ENCODE measurements at regions not wholly inside any gene's neighbourhood (a gene's known extent, or its start where the extent isn't known, plus 50 kb on each side); places are given as distances from the start of the nearest gene placed in this dataset.
"Not testable (repeated sequence)": the region's sequence is repeated elsewhere in the genome, so short reads cannot be mapped to it uniquely, and the experiment has no call there.

- H3K4me1 Mint-ChIP-seq; H3K27me3 Mint-ChIP-seq; H3K27ac Mint-ChIP-seq; ATAC-seq; H3K4me3 Mint-ChIP-seq; H3K36me3 Mint-ChIP-seq (ENCODE audit: low read depth); H3K9me3 Mint-ChIP-seq; DNase-seq: not testable (repeated sequence)
Measured at GRCh38 chr4:4644277-4644676, 102.4 kb upstream of the STX18 start.

DNA sequence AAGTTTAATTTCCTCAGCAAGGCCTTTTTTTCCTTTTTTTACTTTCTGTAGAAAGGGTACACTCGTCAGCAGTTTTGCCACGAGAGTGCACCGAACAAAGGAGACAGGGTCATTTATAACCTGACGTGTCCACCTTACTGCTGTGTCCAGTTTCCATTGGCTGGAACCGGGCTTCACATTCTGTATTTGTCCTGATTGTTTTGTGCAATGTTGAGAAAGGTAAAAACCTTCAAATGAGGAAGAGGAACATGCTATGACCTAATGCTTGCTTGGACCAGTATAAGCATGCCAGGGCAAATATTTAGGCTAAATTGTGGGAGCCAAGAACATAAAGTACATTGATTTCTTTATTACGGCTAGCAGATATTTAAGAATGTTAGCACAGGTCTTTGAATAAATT is 101.9 kb upstream of the STX18 start:
- H3K27me3 Mint-ChIP-seq; H3K27ac Mint-ChIP-seq; H3K4me1 Mint-ChIP-seq; H3K36me3 Mint-ChIP-seq (ENCODE audit: low read depth); ATAC-seq; DNase-seq; H3K4me3 Mint-ChIP-seq: not testable (repeated sequence)
- peaks cover 11% of the 10 kb centered on the region for H3K9me3 Mint-ChIP-seq

DNA sequence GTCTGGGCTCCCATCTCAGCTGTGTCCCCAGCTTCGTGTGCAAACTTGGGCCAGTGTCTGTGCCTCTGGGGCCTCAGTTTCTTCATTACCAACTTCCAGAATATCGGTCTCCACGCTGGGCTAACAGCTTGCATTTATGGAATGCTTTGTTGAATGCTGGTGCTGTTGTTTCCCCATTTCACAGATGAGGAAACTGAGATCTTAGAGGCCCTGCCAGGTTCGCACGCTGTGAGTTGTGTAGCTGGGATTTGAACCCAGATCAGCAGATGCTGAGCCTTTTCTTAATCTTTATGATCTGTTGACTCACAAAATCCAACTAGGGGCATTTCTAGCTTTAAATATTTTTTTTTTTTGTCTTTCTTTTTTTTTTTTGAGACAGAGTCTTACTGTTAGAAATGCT is 101.5 kb upstream of the STX18 start:
- Mint-ChIP-seq H3K36me3 (ENCODE audit: low read depth) (peaks cover 2% of the 10 kb centered on the region), H3K9me3 (peaks cover 11% of the 10 kb centered on the region), H3K27ac (no peak overlapping the region), H3K4me1 (peaks cover 7% of the 10 kb centered on the region), H3K4me3 (no peak overlapping the region), H3K27me3 (no peaks in the 10 kb centered on the region)
- ATAC-seq: no peak
- no peak for DNase-seq

DNA sequence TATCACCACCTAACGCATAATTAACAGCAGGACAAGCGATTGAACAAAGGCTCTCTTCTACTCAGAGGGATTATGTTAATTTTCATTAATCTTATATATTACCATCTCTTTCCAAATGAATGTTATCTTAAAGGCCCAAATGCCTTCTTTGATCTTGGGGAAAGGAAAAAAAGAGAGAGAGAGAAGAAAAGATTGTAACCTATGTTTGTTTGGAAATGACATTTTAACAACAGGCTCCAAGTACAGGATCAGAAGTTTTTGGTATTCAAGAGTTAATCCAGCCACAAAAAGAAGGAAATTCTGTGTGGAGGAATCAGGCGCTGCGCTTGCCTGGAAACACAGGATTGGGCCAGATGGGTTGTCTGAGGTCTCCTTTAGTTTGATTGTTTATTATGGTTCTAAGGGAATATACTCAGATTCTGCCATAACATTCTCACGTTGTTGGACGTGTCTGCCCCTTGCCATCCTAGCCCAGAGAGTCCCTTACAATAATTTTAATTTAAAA is 100.7 kb upstream of the STX18 start:
- H3K4me1 Mint-ChIP-seq: peaks cover 11% of the 10 kb centered on the region
- DNase-seq: no peak
- H3K4me3 Mint-ChIP-seq: no peak overlapping the region
- H3K36me3 Mint-ChIP-seq (ENCODE audit: low read depth): peaks cover 7% of the 10 kb centered on the region
- no peak overlapping the region for H3K27ac Mint-ChIP-seq
- no peaks in the 10 kb centered on the region for H3K27me3 Mint-ChIP-seq
- no peak for ATAC-seq
- peaks cover 11% of the 10 kb centered on the region for H3K9me3 Mint-ChIP-seq

- H3K27me3 Mint-ChIP-seq: no peaks in the 10 kb centered on the region
Measured at GRCh38 chr4:4641661-4642495, 100.0 kb upstream of the STX18 start.

GRCh38 chr4:4641254-4641653 is 99.4 kb upstream of the STX18 start:
- Mint-ChIP-seq H3K27ac (no peak overlapping the region), H3K9me3 (peaks cover 11% of the 10 kb centered on the region), H3K4me1 (peaks cover 12% of the 10 kb centered on the region), H3K4me3 (no peak overlapping the region), H3K36me3 (ENCODE audit: low read depth) (peaks cover 9% of the 10 kb centered on the region), H3K27me3 (no peaks in the 10 kb centered on the region)
- DNase-seq (no peak), ATAC-seq (no peak)

More at GRCh38 chr4:4641661-4642495, 100.0 kb upstream of the STX18 start:
- peaks cover 9% of the 10 kb centered on the region for H3K36me3 Mint-ChIP-seq (ENCODE audit: low read depth)
- peaks cover 12% of the 10 kb centered on the region for H3K4me1 Mint-ChIP-seq
- H3K9me3 Mint-ChIP-seq: peaks cover 11% of the 10 kb centered on the region
- ATAC-seq (no peak), DNase-seq (no peak)
- H3K4me3 Mint-ChIP-seq: no peak overlapping the region
- H3K27ac Mint-ChIP-seq: no peak overlapping the region

- Mint-ChIP-seq H3K4me1 (peaks cover 12% of the 10 kb centered on the region), H3K4me3 (no peak overlapping the region), H3K27ac (no peak overlapping the region), H3K9me3 (peaks cover 11% of the 10 kb centered on the region), H3K27me3 (no peaks in the 10 kb centered on the region), H3K36me3 (ENCODE audit: low read depth) (peaks cover 9% of the 10 kb centered on the region)
- ATAC-seq (no peak), DNase-seq (no peak)
Measured at GRCh38 chr4:4640692-4641091, 98.8 kb upstream of the STX18 start.

DNA sequence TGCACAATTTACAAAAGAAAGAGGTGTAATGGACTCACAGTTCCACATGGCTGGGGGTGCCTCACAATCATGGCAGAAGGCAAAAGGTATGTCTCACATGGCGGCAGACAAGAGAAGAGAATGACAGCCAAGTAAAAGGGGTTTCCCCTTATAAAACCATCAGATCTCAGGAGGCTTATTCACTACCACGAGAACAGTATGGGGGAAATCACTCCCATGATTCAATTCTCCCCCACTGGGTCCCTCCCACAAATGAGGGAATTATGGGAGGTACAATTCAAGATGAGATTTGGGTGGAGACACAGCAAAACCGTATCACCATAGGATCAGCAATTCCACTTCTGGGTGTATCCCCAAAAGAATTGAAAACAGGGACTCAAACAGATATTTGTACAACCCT is 97.5 kb upstream of the STX18 start:
- no peaks in the 10 kb centered on the region for H3K27me3 Mint-ChIP-seq
- H3K4me3 Mint-ChIP-seq: no peak overlapping the region
- ATAC-seq: no peak
- H3K9me3 Mint-ChIP-seq: peaks cover 11% of the 10 kb centered on the region
- DNase-seq: no peak
- peaks cover 9% of the 10 kb centered on the region for H3K36me3 Mint-ChIP-seq (ENCODE audit: low read depth)
- no peak overlapping the region for H3K27ac Mint-ChIP-seq
- H3K4me1 Mint-ChIP-seq: peaks cover 12% of the 10 kb centered on the region

GRCh38 chr4:4637710-4638109 is 95.9 kb upstream of the STX18 start:
- H3K36me3 Mint-ChIP-seq (ENCODE audit: low read depth): peaks cover 9% of the 10 kb centered on the region
- H3K9me3 Mint-ChIP-seq: peaks cover 11% of the 10 kb centered on the region
- H3K27ac Mint-ChIP-seq: no peak overlapping the region
- peak; percentile 61 for ATAC-seq
- H3K4me1 Mint-ChIP-seq: peaks cover 12% of the 10 kb centered on the region
- H3K4me3 Mint-ChIP-seq: no peak overlapping the region
- no peak for DNase-seq
- H3K27me3 Mint-ChIP-seq: no peaks in the 10 kb centered on the region

- H3K4me1 Mint-ChIP-seq: peaks cover 5% of the 10 kb centered on the region
- H3K9me3 Mint-ChIP-seq: no peaks in the 10 kb centered on the region
- no peak for ATAC-seq
- no peak for DNase-seq
- peaks cover 8% of the 10 kb centered on the region for H3K36me3 Mint-ChIP-seq (ENCODE audit: low read depth)
- no peaks in the 10 kb centered on the region for H3K27me3 Mint-ChIP-seq
- H3K27ac Mint-ChIP-seq: no peak overlapping the region
- no peak overlapping the region for H3K4me3 Mint-ChIP-seq
Measured at GRCh38 chr4:4633431-4633830, 91.6 kb upstream of the STX18 start.

- Mint-ChIP-seq H3K27ac (no peak overlapping the region), H3K27me3 (no peaks in the 10 kb centered on the region), H3K4me3 (no peak overlapping the region), H3K4me1 (no peaks in the 10 kb centered on the region), H3K36me3 (ENCODE audit: low read depth) (no peaks in the 10 kb centered on the region), H3K9me3 (no peaks in the 10 kb centered on the region)
- ATAC-seq (no peak), DNase-seq (no peak)
Measured at GRCh38 chr4:4631150-4631549, 89.3 kb upstream of the STX18 start.

- Mint-ChIP-seq H3K4me1 (peaks cover 5% of the 10 kb centered on the region), H3K27me3 (no peaks in the 10 kb centered on the region)
- no peak for ATAC-seq
Measured at GRCh38 chr4:4627906-4628305, 86.1 kb upstream of the STX18 start.

GRCh38 chr4:4627111-4627510 is 85.3 kb upstream of the STX18 start:
- H3K9me3 Mint-ChIP-seq: no peaks in the 10 kb centered on the region
- ATAC-seq (no peak), DNase-seq (no peak)
- peaks cover 5% of the 10 kb centered on the region for H3K4me1 Mint-ChIP-seq
- no peak overlapping the region for H3K27ac Mint-ChIP-seq
- H3K36me3 Mint-ChIP-seq (ENCODE audit: low read depth): no peaks in the 10 kb centered on the region
- H3K4me3 Mint-ChIP-seq: no peak overlapping the region
- H3K27me3 Mint-ChIP-seq: no peaks in the 10 kb centered on the region

More at GRCh38 chr4:4627906-4628305, 86.1 kb upstream of the STX18 start:
- no peaks in the 10 kb centered on the region for H3K9me3 Mint-ChIP-seq
- DNase-seq: no peak
- H3K4me3 Mint-ChIP-seq: no peak overlapping the region
- no peak overlapping the region for H3K27ac Mint-ChIP-seq
- H3K36me3 Mint-ChIP-seq (ENCODE audit: low read depth): no peaks in the 10 kb centered on the region

DNA sequence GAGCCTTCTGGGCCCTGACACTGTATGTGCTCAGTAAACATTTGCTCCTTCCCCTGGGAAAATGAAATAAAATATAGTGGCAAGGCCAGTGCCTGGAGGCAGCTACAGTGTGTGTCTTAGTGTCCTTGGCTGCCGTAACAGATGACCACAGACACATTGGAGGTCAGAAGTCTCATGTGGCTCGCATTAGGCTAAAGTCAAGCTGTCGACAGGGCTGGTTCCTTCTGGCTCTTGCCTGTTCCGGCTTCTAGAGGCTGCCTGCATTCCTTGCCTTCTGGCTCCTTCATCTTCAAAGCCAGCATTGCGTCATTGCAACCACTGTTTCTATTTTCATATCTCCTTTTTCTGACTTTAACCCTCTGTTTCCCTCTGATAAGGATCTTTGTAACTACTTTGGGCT is 83.6 kb upstream of the STX18 start:
- Mint-ChIP-seq H3K9me3 (no peaks in the 10 kb centered on the region), H3K36me3 (ENCODE audit: low read depth) (no peaks in the 10 kb centered on the region), H3K27me3 (no peaks in the 10 kb centered on the region), H3K4me3 (no peak overlapping the region), H3K27ac (no peak overlapping the region), H3K4me1 (peaks cover 5% of the 10 kb centered on the region)
- DNase-seq: no peak
- ATAC-seq: no peak

DNA sequence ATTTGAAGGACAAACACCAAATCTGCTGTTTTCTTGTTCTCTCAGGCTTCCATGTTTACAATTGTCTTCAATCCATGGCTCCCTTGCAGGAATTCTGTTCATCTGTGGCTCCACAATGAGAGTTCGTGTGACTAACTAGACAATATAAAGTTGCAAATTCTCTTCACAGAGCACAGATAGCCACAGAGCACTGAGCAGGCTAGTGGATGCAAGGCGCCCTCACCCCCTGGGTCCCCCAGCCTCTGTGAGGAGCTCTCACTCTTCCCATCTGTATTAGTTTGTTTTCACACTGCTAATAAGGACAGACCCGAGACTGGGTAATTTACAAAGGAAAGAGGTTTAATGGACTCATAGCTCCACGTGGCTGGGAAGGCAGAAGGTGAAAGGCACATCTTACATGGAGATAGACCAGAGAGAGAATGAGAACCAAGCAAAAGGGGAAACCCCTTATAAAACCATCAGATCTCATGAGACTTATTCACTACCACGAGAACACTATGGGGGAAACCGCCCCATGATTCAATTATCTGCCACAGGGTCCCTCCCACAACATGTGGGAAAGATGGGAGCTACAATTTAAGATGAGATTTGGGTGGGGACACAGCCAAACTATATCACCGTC is 82.5 kb upstream of the STX18 start:
- Mint-ChIP-seq H3K9me3 (no peaks in the 10 kb centered on the region), H3K36me3 (ENCODE audit: low read depth) (no peaks in the 10 kb centered on the region), H3K27ac (no peak overlapping the region), H3K4me3 (no peak overlapping the region), H3K4me1 (peaks cover 5% of the 10 kb centered on the region), H3K27me3 (no peaks in the 10 kb centered on the region)
- DNase-seq (no peak), ATAC-seq (peak; percentile 24)
